ENCODE measurements at regions not wholly inside any gene's neighbourhood (a gene's known extent, or its start where the extent isn't known, plus 50 kb on each side); places are given as distances from the start of the nearest gene placed in this dataset.
A peak's percentile ranks its signal among the peaks of the same experiment; 100 is the strongest.

GRCh38 chr7:121793716-121794115 is 79.2 kb upstream of the PTPRZ1 start:
- no peak for TF ChIP-seq CTCF (conservative IDR thresholded peaks at IDR 0.05)
- Mint-ChIP-seq H3K27me3 (ENCODE audit: low read depth) (no peaks in the 10 kb centered on the region), H3K4me1 (peaks cover 40% of the 10 kb centered on the region), H3K36me3 (ENCODE audit: low read depth) (peaks cover 14% of the 10 kb centered on the region), H3K27ac (ENCODE audit: unreplicated experiment) (no peak overlapping the region), H3K4me3 (no peak overlapping the region), H3K9me3 (peaks cover 8% of the 10 kb centered on the region)
- DNase-seq (ENCODE audit: low read depth, low spot score): no peak

- no peaks in the 10 kb centered on the region for H3K36me3 Mint-ChIP-seq (ENCODE audit: low read depth)
- H3K9me3 Mint-ChIP-seq: peaks cover 7% of the 10 kb centered on the region
- no peak for TF ChIP-seq CTCF (conservative IDR thresholded peaks at IDR 0.05)
- H3K27ac Mint-ChIP-seq (ENCODE audit: unreplicated experiment): peak overlapping the region; percentile 53
- DNase-seq (ENCODE audit: low read depth, low spot score): no peak
- H3K4me3 Mint-ChIP-seq: no peak overlapping the region
- H3K4me1 Mint-ChIP-seq: peaks cover 8% of the 10 kb centered on the region
- H3K27me3 Mint-ChIP-seq (ENCODE audit: low read depth): no peaks in the 10 kb centered on the region
These were observed 95.3 kb upstream of the PTPRZ1 start for GRCh38 chr7:121777672-121778071.

GRCh38 chr7:121774563-121774962 is 98.4 kb upstream of the PTPRZ1 start:
- Mint-ChIP-seq H3K27ac (ENCODE audit: unreplicated experiment) (no peak overlapping the region), H3K36me3 (ENCODE audit: low read depth) (no peaks in the 10 kb centered on the region), H3K27me3 (ENCODE audit: low read depth) (no peaks in the 10 kb centered on the region), H3K9me3 (peaks cover 8% of the 10 kb centered on the region), H3K4me1 (peaks cover 8% of the 10 kb centered on the region), H3K4me3 (no peak overlapping the region)
- DNase-seq (ENCODE audit: low read depth, low spot score): no peak
- TF ChIP-seq CTCF (conservative IDR thresholded peaks at IDR 0.05): no peak

GRCh38 chr7:121766676-121767075 is 106.3 kb upstream of the PTPRZ1 start:
- Mint-ChIP-seq H3K4me1 (peaks cover 6% of the 10 kb centered on the region), H3K36me3 (ENCODE audit: low read depth) (no peaks in the 10 kb centered on the region), H3K4me3 (no peak overlapping the region), H3K27me3 (ENCODE audit: low read depth) (no peaks in the 10 kb centered on the region), H3K27ac (ENCODE audit: unreplicated experiment) (no peak overlapping the region), H3K9me3 (peaks cover 2% of the 10 kb centered on the region)
- no peak for DNase-seq (ENCODE audit: low read depth, low spot score)
- TF ChIP-seq CTCF (conservative IDR thresholded peaks at IDR 0.05): no peak

- Mint-ChIP-seq H3K9me3 (peaks cover 2% of the 10 kb centered on the region), H3K4me3 (no peak overlapping the region), H3K4me1 (peaks cover 10% of the 10 kb centered on the region), H3K27ac (ENCODE audit: unreplicated experiment) (peak overlapping the region; percentile 9), H3K36me3 (ENCODE audit: low read depth) (no peaks in the 10 kb centered on the region), H3K27me3 (ENCODE audit: low read depth) (no peaks in the 10 kb centered on the region)
- DNase-seq (ENCODE audit: low read depth, low spot score): no peak
- TF ChIP-seq CTCF (conservative IDR thresholded peaks at IDR 0.05): no peak
These were observed 111.6 kb upstream of the PTPRZ1 start for GRCh38 chr7:121761399-121761798.

Measured in neural crest cell (in vitro differentiated cells).